ENCODE measurements at regions not wholly inside any gene's neighbourhood (a gene's known extent, or its start where the extent isn't known, plus 50 kb on each side); places are given as distances from the start of the nearest gene placed in this dataset.

- TF ChIP-seq MITF (IDR thresholded peaks at IDR 0.05) (no peak), ZNF778 (CRISPR knock-in tag; IDR thresholded peaks at IDR 0.05) (no peak), CUX1 (CRISPR knock-in tag; IDR thresholded peaks at IDR 0.05) (no peak)
These were observed 153.2 kb upstream of the COL1A2 start (continued) for GRCh38 chr7:94241402-94241925.
